ENCODE measurements at regions not wholly inside any gene's neighbourhood (a gene's known extent, or its start where the extent isn't known, plus 50 kb on each side); places are given as distances from the start of the nearest gene placed in this dataset.

DNA sequence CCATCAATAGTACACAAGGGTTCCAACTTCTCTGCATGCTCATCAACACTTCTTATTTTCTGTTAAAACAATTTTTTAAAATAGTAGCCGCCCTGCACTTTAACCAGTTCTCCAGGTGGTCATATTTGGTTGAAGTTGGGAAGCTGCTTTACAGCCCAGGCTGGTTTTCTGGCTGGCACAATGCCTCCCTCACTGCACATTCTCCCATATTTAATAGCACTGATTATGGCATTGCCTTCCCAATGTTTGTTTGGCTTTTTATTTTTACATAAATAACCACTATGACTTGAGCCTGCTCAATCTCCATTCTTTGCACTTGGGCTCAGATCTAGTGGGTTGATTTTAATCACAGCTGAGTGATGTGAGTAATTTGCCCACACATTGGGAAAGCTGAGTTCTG, 111.9 kb upstream of the MAP4K3 start:
- TF ChIP-seq, protein P1, sequence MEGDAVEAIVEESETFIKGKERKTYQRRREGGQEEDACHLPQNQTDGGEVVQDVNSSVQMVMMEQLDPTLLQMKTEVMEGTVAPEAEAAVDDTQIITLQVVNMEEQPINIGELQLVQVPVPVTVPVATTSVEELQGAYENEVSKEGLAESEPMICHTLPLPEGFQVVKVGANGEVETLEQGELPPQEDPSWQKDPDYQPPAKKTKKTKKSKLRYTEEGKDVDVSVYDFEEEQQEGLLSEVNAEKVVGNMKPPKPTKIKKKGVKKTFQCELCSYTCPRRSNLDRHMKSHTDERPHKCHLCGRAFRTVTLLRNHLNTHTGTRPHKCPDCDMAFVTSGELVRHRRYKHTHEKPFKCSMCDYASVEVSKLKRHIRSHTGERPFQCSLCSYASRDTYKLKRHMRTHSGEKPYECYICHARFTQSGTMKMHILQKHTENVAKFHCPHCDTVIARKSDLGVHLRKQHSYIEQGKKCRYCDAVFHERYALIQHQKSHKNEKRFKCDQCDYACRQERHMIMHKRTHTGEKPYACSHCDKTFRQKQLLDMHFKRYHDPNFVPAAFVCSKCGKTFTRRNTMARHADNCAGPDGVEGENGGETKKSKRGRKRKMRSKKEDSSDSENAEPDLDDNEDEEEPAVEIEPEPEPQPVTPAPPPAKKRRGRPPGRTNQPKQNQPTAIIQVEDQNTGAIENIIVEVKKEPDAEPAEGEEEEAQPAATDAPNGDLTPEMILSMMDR (IDR thresholded peaks at IDR 0.05) = no peak
- TF ChIP-seq POLR2A (IDR thresholded peaks at IDR 0.05) = no peak

All from stomach (tissue), 4 donors.